Activated CD8-positive, alpha-beta T cell treated with anti-CD3 and anti-CD28 coated beads for 36 hours (primary cell): ENCODE measurements at regions not wholly inside any gene's neighbourhood (a gene's known extent, or its start where the extent isn't known, plus 50 kb on each side); places are given as distances from the start of the nearest gene placed in this dataset.

Experiments
- ATAC-seq: fragments of 200-7000 bp; cut with Tn5 transposase; one replicate; pipeline ENCODE4 v1.10.0; 2021; ENCODE audit warnings: mild to moderate bottlenecking, moderate library complexity
- CTCF ChIA-PET: fragments of 350-600 bp; sonication (Branson Sonifier 250); formaldehyde crosslinking; loops from one replicate; lab custom pipeline; 2021; ENCODE audit warnings: antibody characterized with exemption; lab: Charles Lee
- POLR2A ChIA-PET: fragments of 350-600 bp; sonication (Branson Sonifier 250); formaldehyde crosslinking; loops from one replicate; lab custom pipeline; 2021; ENCODE audit warnings: antibody characterized with exemption; lab: Charles Lee
- DNase-seq: peaks from one replicate; pipeline ENCODE4 v3.0.0-alpha.2; 2020
- H3K27ac Mint-ChIP-seq: one replicate; pipeline ENCODE4 v1.8.0; 2021; ENCODE audit warnings: mild to moderate bottlenecking, mixed read lengths
- H3K27me3 Mint-ChIP-seq: one replicate; pipeline ENCODE4 v1.8.0; 2021; ENCODE audit warnings: mixed read lengths
- H3K36me3 Mint-ChIP-seq: one replicate; pipeline ENCODE4 v1.8.0; 2021; ENCODE audit warnings: low read depth, mixed read lengths
- H3K4me1 Mint-ChIP-seq: one replicate; pipeline ENCODE4 v1.8.0; 2021; ENCODE audit warnings: low read depth, mixed read lengths
- H3K4me3 Mint-ChIP-seq: one replicate; pipeline ENCODE4 v1.8.0; 2021; ENCODE audit warnings: mild to moderate bottlenecking, moderate library complexity, mixed read lengths
- H3K9me3 Mint-ChIP-seq: one replicate; pipeline ENCODE4 v1.8.0; 2021; ENCODE audit warnings: mixed read lengths
- intact Hi-C: fragments of 100-400 bp; cut with micrococcal nuclease; formaldehyde crosslinking; loops from one replicate; pipeline ENCODE4 v1.10.0; 2022
- TF ChIP-seq, protein P1 (sequence below): fragments of 200-600 bp; IDR thresholded peaks from one replicate; pipeline ENCODE4 v1.8.0; 2022; ENCODE audit warnings: antibody characterized with exemption, mild to moderate bottlenecking

DNA sequence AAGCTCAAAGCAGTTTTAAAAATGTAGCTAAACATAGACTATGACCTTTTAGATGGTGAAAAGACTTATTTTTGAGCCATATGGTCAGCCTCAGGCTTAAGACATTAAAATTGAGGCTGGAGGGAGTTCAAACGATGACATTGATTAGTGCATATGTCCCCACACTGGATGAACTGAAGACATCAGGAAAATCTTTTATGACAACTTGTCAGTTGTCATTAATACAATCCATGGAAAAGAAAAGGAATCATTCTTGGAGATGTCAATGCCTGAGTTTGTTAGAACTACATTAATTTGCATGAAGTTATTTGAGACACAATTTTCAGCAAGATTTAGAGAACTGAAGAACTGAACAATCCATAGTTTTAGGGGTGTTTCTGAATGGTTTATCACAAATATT lies 349.9 kb downstream of the COL11A1 start:
- no peaks in the 10 kb centered on the region for H3K27me3 Mint-ChIP-seq
- CTCF ChIA-PET, result no interaction called here
- POLR2A ChIA-PET, result no interaction called here

DNA sequence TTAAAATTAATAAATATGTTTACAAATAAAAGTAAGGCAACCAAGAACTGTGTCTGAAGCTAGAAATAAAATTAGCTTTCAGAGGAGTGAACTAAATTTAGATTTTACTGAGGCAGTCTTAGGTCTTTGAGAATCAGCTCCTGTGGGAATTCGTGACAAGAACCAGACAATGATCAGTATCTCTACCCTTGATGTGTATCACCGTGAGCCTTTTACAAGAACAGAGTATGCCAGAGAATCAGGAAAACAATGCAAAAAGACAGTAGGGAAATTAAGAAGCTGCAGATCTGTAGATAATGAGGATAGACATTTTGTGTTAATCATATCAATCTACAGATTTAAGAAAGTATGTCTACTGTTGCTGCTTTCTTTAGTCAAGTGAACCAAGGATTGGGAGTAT lies 351.0 kb downstream of the COL11A1 start:
- DNase-seq, result no peak
- Mint-ChIP-seq H3K27me3 (no peaks in the 10 kb centered on the region), H3K9me3 (peaks cover 2% of the 10 kb centered on the region)

More for the DNA sequence above, 349.9 kb downstream of the COL11A1 start:
- ATAC-seq (no peak), DNase-seq (no peak)
- Mint-ChIP-seq H3K36me3 (no peaks in the 10 kb centered on the region), H3K9me3 (peaks cover 2% of the 10 kb centered on the region), H3K27ac (no peak overlapping the region), H3K4me1 (no peaks in the 10 kb centered on the region), H3K4me3 (no peak overlapping the region)
- TF ChIP-seq, protein P1, sequence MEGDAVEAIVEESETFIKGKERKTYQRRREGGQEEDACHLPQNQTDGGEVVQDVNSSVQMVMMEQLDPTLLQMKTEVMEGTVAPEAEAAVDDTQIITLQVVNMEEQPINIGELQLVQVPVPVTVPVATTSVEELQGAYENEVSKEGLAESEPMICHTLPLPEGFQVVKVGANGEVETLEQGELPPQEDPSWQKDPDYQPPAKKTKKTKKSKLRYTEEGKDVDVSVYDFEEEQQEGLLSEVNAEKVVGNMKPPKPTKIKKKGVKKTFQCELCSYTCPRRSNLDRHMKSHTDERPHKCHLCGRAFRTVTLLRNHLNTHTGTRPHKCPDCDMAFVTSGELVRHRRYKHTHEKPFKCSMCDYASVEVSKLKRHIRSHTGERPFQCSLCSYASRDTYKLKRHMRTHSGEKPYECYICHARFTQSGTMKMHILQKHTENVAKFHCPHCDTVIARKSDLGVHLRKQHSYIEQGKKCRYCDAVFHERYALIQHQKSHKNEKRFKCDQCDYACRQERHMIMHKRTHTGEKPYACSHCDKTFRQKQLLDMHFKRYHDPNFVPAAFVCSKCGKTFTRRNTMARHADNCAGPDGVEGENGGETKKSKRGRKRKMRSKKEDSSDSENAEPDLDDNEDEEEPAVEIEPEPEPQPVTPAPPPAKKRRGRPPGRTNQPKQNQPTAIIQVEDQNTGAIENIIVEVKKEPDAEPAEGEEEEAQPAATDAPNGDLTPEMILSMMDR, result no peak
- intact Hi-C loops, result no loop called here

DNA sequence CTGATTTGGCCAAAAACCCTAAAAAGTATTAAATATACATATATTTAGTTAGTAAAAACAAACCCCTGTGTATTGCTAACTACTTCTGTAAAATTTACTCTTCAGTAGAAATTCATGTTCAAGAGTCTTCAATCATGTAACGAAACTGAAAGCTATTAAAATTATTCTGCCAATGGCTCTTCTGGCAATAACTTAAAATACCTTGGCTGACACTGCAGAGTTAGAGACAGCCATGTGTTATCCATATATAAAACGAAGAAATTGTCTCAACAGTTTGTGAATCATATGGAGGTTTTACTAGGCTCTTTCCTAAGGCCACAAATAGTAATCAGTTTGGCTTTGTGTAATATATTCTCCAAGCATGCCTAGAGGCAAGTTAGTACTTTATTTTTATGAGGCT lies 357.2 kb downstream of the COL11A1 start:
- no peaks in the 10 kb centered on the region for H3K27me3 Mint-ChIP-seq
- ATAC-seq (no peak), DNase-seq (no peak)
- no peaks in the 10 kb centered on the region for H3K36me3 Mint-ChIP-seq
- H3K27ac Mint-ChIP-seq, result no peak overlapping the region
- intact Hi-C loops, result no loop called here
- TF ChIP-seq, protein P1, result no peak
- ChIA-PET POLR2A (no interaction called here), CTCF (no interaction called here)
- H3K9me3 Mint-ChIP-seq, result peaks cover 2% of the 10 kb centered on the region
- H3K4me3 Mint-ChIP-seq, result no peak overlapping the region
- H3K4me1 Mint-ChIP-seq, result no peaks in the 10 kb centered on the region

More for the DNA sequence above, 351.0 kb downstream of the COL11A1 start:
- intact Hi-C loops, result no loop called here
- ATAC-seq, result no peak
- ChIA-PET POLR2A (interaction anchor here (0.6 kb wide), 1 partner anchor 252 kb away, joined by 3 read pairs; no protein-coding TSS in a partner anchor), CTCF (no interaction called here)
- Mint-ChIP-seq H3K36me3 (no peaks in the 10 kb centered on the region), H3K4me1 (no peaks in the 10 kb centered on the region), H3K4me3 (no peak overlapping the region), H3K27ac (no peak overlapping the region)
- TF ChIP-seq, protein P1, result no peak

DNA sequence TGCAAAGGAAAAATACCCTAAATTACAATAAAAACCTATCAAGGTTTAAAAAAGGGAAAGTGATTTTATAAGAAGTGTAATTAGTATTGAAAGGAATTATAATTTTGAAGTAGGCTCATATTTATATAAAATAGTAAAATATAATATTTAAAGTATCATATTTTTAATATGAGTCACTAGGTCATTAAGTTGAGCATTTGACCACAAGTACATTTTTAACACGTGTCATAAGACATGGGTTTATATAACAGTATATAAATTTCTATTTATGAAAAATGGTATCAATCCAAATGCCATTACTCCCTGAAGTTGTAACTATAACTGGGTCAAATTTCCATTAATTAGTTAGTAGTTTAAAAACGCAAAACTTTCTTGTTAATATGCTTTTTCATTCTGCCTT lies 365.9 kb downstream of the COL11A1 start:
- Mint-ChIP-seq H3K27me3 (no peaks in the 10 kb centered on the region), H3K4me1 (no peaks in the 10 kb centered on the region), H3K27ac (no peak overlapping the region), H3K9me3 (no peaks in the 10 kb centered on the region), H3K36me3 (no peaks in the 10 kb centered on the region), H3K4me3 (no peak overlapping the region)
- TF ChIP-seq, protein P1, result no peak
- intact Hi-C loops, result no loop called here
- ATAC-seq (no peak), DNase-seq (no peak)
- POLR2A ChIA-PET, result no interaction called here
- CTCF ChIA-PET, result no interaction called here

DNA sequence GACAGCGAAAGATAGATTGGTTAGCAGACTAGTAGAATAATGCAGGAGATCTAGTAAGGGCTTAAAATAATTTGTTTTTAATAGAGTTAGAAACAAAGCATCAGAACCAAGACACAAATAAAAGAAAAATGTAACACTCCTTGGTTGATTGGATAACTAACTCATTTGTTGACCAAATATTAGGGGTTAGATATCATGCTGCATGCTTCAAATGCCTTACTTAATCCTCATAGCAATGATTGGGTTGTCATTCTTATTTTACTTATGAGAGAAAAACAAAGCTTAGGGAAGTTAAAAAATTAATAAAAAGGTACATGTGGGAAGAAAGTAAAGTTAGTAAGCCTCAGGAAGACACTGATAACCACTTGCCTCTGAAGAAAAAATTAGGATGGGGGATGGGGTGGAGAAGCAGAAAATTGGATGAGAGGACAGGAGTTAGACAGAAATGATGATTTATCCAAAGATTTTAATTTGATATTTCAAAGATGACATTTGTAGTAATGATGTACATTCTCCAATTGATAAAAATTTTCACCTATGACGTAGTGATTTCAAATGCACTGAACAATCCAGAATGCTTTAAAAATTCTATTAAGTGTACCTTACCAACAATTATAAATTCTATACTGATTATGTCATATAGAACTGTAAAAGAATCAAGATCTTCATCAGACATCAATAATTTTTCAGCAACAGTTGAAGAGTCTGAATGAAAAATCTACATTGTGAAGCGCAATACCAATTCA lies 374.7 kb downstream of the COL11A1 start:
- TF ChIP-seq, protein P1, result no peak
- POLR2A ChIA-PET, result interaction anchor here (0.7 kb wide), 1 partner anchor 1687 kb away, joined by 3 read pairs; no protein-coding TSS in a partner anchor
- H3K4me1 Mint-ChIP-seq, result no peaks in the 10 kb centered on the region
- H3K27me3 Mint-ChIP-seq, result no peaks in the 10 kb centered on the region
- intact Hi-C loops, result no loop called here
- no peaks in the 10 kb centered on the region for H3K9me3 Mint-ChIP-seq
- CTCF ChIA-PET, result no interaction called here
- H3K36me3 Mint-ChIP-seq, result no peaks in the 10 kb centered on the region
- no peak overlapping the region for H3K4me3 Mint-ChIP-seq
- DNase-seq (no peak), ATAC-seq (no peak)
- H3K27ac Mint-ChIP-seq, result no peak overlapping the region
